ENCODE measurements at regions not wholly inside any gene's neighbourhood (a gene's known extent, or its start where the extent isn't known, plus 50 kb on each side); places are given as distances from the start of the nearest gene placed in this dataset.

GRCh38 chr18:76113101-76113500, 381.9 kb downstream of the ZNF516 start:
- TF ChIP-seq, protein P1, sequence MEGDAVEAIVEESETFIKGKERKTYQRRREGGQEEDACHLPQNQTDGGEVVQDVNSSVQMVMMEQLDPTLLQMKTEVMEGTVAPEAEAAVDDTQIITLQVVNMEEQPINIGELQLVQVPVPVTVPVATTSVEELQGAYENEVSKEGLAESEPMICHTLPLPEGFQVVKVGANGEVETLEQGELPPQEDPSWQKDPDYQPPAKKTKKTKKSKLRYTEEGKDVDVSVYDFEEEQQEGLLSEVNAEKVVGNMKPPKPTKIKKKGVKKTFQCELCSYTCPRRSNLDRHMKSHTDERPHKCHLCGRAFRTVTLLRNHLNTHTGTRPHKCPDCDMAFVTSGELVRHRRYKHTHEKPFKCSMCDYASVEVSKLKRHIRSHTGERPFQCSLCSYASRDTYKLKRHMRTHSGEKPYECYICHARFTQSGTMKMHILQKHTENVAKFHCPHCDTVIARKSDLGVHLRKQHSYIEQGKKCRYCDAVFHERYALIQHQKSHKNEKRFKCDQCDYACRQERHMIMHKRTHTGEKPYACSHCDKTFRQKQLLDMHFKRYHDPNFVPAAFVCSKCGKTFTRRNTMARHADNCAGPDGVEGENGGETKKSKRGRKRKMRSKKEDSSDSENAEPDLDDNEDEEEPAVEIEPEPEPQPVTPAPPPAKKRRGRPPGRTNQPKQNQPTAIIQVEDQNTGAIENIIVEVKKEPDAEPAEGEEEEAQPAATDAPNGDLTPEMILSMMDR (IDR thresholded peaks at IDR 0.05 in 4 of 5, conservative IDR thresholded peaks at IDR 0.05 in 1 of 5): no peak
- TF ChIP-seq POLR2A (IDR thresholded peaks at IDR 0.05): no peak
